ENCODE measurements at regions not wholly inside any gene's neighbourhood (a gene's known extent, or its start where the extent isn't known, plus 50 kb on each side); places are given as distances from the start of the nearest gene placed in this dataset.

DNA sequence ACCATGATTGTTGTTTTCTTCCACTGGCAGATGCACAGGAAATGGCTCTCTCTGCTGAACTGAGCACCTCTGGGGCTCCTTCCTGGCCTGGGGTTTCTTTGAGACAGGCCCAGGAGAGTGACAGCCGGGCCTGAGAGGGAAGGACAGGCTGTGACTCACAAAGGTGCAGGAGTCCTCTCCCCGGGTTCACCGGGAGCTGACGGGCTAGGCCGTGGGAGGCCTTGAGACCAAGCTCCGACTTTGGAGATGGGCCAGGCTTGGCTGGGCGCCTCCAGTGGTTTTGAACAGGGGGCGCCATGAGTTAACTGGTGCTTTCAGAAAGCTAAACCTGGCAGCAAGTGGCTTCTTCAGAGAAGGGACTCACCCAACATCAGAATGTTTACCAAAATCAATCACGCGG lies 143.4 kb downstream of the URI1 start:
- TF ChIP-seq, protein P1, sequence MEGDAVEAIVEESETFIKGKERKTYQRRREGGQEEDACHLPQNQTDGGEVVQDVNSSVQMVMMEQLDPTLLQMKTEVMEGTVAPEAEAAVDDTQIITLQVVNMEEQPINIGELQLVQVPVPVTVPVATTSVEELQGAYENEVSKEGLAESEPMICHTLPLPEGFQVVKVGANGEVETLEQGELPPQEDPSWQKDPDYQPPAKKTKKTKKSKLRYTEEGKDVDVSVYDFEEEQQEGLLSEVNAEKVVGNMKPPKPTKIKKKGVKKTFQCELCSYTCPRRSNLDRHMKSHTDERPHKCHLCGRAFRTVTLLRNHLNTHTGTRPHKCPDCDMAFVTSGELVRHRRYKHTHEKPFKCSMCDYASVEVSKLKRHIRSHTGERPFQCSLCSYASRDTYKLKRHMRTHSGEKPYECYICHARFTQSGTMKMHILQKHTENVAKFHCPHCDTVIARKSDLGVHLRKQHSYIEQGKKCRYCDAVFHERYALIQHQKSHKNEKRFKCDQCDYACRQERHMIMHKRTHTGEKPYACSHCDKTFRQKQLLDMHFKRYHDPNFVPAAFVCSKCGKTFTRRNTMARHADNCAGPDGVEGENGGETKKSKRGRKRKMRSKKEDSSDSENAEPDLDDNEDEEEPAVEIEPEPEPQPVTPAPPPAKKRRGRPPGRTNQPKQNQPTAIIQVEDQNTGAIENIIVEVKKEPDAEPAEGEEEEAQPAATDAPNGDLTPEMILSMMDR (IDR thresholded peaks at IDR 0.05; ENCODE audit: low read depth, low read length): no peak
- no peak for TF ChIP-seq EZH2phosphoT487 (IDR thresholded peaks at IDR 0.05; ENCODE audit: low read depth)

Measured in OCI-LY3 (cell line).